Colonic mucosa (tissue), 4 donors: ENCODE measurements at regions not wholly inside any gene's neighbourhood (a gene's known extent, or its start where the extent isn't known, plus 50 kb on each side); places are given as distances from the start of the nearest gene placed in this dataset.
"Not testable (repeated sequence)": the region's sequence is repeated elsewhere in the genome, so short reads cannot be mapped to it uniquely, and the experiment has no call there.

Experiments
- DNase-seq: peaks from one replicate; pipeline ENCODE4 v3.0.0-alpha.2; 2020
- H3K27ac ChIP-seq: fragments of 200-600 bp; one replicate; pipeline ENCODE4 v1.8.0; 2021
- H3K27me3 ChIP-seq: fragments of 200-600 bp; one replicate; pipeline ENCODE4 v1.8.0; 2021
- H3K36me3 ChIP-seq: fragments of 200-600 bp; one replicate; pipeline ENCODE4 v1.8.0; 2021
- H3K4me1 ChIP-seq: fragments of 200-600 bp; one replicate; pipeline ENCODE4 v1.8.0; 2021; ENCODE audit warnings: mild to moderate bottlenecking
- H3K4me3 ChIP-seq: fragments of 200-600 bp; one replicate; pipeline ENCODE4 v1.8.0; 2021
- H3K9ac ChIP-seq, 2 donors: one replicate each; pipeline ENCODE4 v1.7.0; 2013; ENCODE audit warnings: control low read depth in 2 of 2, low read depth in 2 of 2, low read length in 2 of 2
- H3K9me3 ChIP-seq: fragments of 200-600 bp; one replicate; pipeline ENCODE4 v1.8.0; 2021
- CTCF ChIP-seq: fragments of 200-600 bp; IDR thresholded peaks from one replicate; pipeline ENCODE4 v1.8.0; 2022; ENCODE audit warnings: antibody characterized with exemption, mild to moderate bottlenecking
- intact Hi-C: fragments of 100-400 bp; cut with DNase I; formaldehyde crosslinking; loops from one replicate; pipeline ENCODE4 v1.14.1; 2022
- donor health status: healthy.
- donor health status: DM: no; HTN: no; CAD: no.
- donor health status: DM: no; HTN: no; CAD: no.

- intact Hi-C loops, DNase-seq, H3K36me3 ChIP-seq, H3K27ac ChIP-seq, H3K4me1 ChIP-seq, H3K9ac ChIP-seq, H3K9me3 ChIP-seq, H3K27me3 ChIP-seq, H3K4me3 ChIP-seq: not testable (repeated sequence)
Measured at GRCh38 chr10:46095943-46096342, 49.9 kb upstream of the MSMB start.

GRCh38 chr10:46096446-46096845 is 50.4 kb upstream of the MSMB start:
- no peaks in the 10 kb centered on the region for H3K4me1 ChIP-seq
- no peak overlapping the region for H3K4me3 ChIP-seq
- intact Hi-C loops, result no loop called here
- no peak overlapping the region for H3K9ac ChIP-seq
- TF ChIP-seq CTCF, result no peak
- H3K27ac ChIP-seq, result no peak overlapping the region
- DNase-seq, result no peak
- no peaks in the 10 kb centered on the region for H3K9me3 ChIP-seq
- no peaks in the 10 kb centered on the region for H3K36me3 ChIP-seq
- H3K27me3 ChIP-seq, result no peaks in the 10 kb centered on the region

- no peak overlapping the region for H3K4me3 ChIP-seq
- H3K27ac ChIP-seq, result no peak overlapping the region
- H3K36me3 ChIP-seq, result no peaks in the 10 kb centered on the region
- no peak for TF ChIP-seq CTCF
- H3K4me1 ChIP-seq, result no peaks in the 10 kb centered on the region
- no peaks in the 10 kb centered on the region for H3K27me3 ChIP-seq
- intact Hi-C loops, result no loop called here
- no peaks in the 10 kb centered on the region for H3K9me3 ChIP-seq
- DNase-seq, result no peak
- no peak overlapping the region for H3K9ac ChIP-seq
Measured at GRCh38 chr10:46096909-46097575, 51.0 kb upstream of the MSMB start.

DNA sequence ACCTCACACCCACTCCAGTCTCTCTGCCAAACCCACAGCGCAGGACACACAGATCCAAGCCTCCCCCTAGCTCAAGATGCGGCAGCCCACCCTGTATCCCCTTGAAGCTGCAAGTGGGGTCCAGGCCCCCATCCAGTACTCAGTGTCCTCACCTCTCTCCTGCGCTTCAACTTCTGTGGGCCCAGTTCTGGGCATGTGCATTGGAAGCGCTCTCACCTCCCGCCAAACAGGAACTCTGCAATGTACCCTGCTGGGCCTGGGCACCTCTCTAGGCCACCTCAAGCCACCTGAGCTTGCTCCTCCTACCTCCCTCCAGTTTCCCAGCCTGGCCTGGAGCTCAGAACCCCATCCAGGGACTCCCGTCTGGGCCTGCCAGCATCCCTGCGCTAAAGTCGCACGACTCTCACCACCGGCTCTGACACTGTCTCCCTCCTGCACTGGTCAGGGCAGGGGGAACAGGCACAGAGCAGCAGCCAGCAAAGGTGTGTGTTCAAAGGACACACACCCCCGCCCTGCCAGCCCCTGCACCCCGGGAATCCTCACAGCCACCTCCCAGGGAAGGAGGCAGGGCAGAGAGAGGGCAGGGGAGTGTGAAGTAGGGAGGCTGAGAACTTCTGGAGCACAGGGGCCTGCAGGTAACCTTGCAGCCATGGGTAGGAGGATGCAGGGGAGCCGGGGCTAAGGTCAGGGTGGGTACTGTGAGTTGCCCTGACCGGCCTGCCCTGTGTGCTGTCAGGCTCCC is 51.7 kb upstream of the MSMB start:
- H3K27ac ChIP-seq, result no peak overlapping the region
- intact Hi-C loops, result no loop called here

DNA sequence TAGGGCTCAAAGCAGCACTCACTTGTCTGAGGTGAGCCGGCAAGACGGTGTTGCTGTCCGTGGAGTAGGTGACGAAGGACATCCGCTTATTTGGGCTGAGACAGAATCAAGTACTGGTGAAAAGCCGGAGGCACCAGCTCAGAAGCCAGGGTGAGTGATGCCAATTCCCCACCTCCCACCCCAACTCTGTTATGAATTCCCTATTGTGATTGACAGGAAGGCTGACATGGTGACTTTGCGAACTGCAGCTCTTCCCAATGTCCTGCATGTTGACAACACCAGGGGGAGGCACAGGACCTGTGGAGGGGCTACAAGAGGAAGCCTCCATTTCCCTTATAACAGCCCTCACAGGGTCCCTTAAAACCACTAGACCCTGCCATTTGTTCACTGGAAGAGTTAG is 52.3 kb upstream of the MSMB start:
- no peaks in the 10 kb centered on the region for H3K27me3 ChIP-seq
- no peaks in the 10 kb centered on the region for H3K36me3 ChIP-seq
- no peak for TF ChIP-seq CTCF
- no peak overlapping the region for H3K27ac ChIP-seq
- no peak for DNase-seq
- no peaks in the 10 kb centered on the region for H3K9me3 ChIP-seq
- no peak overlapping the region for H3K4me3 ChIP-seq
- H3K9ac ChIP-seq, result no peak overlapping the region
- intact Hi-C loops, result no loop called here
- no peaks in the 10 kb centered on the region for H3K4me1 ChIP-seq

More for the DNA sequence above, 51.7 kb upstream of the MSMB start:
- Histone ChIP-seq H3K4me3 (no peak overlapping the region), H3K9ac (no peak overlapping the region), H3K9me3 (no peaks in the 10 kb centered on the region), H3K36me3 (no peaks in the 10 kb centered on the region), H3K4me1 (no peaks in the 10 kb centered on the region), H3K27me3 (no peaks in the 10 kb centered on the region)
- no peak for DNase-seq
- no peak for TF ChIP-seq CTCF

- H3K4me1 ChIP-seq, H3K36me3 ChIP-seq, H3K9me3 ChIP-seq, H3K27me3 ChIP-seq, intact Hi-C loops, H3K27ac ChIP-seq, H3K9ac ChIP-seq, DNase-seq, H3K4me3 ChIP-seq: not testable (repeated sequence)
Measured at GRCh38 chr10:46098925-46099324, 52.9 kb upstream of the MSMB start.
